MM.1S (cell line): ENCODE measurements at regions not wholly inside any gene's neighbourhood (a gene's known extent, or its start where the extent isn't known, plus 50 kb on each side); places are given as distances from the start of the nearest gene placed in this dataset.

Experiments
- DNase-seq: peaks from one replicate; pipeline ENCODE4 v3.0.0-alpha.2; 2015
- H2AFZ ChIP-seq: fragments of 300-600 bp; sonication (generic); 2 replicates; pipeline ENCODE4 v1.6.0; 2016; ENCODE audit warnings: antibody characterized with exemption, low read length
- H3F3A ChIP-seq: fragments of 300-600 bp; sonication (generic); 2 replicates; pipeline ENCODE4 v1.6.1; 2016; ENCODE audit warnings: mild to moderate bottlenecking, antibody characterized with exemption, low read length, moderate library complexity, mixed read lengths; ENCODE audit not compliant: insufficient read depth
- H3K27ac ChIP-seq: fragments of 300-600 bp; sonication (generic); 2 replicates; pipeline ENCODE4 v1.5.1; 2016; ENCODE audit warnings: mild to moderate bottlenecking, low read length
- H3K27me3 ChIP-seq: fragments of 300-600 bp; sonication (generic); replicated peaks from 2 replicates; pipeline ENCODE4 v1.6.0; 2016; ENCODE audit warnings: low read length; ENCODE audit not compliant: insufficient read depth
- H3K36me3 ChIP-seq: fragments of 300-600 bp; sonication (generic); replicated peaks from 2 replicates; pipeline ENCODE4 v1.6.1; 2016; ENCODE audit warnings: mild to moderate bottlenecking, low read length, mixed read lengths; ENCODE audit not compliant: insufficient read depth
- H3K4me1 ChIP-seq: fragments of 300-600 bp; sonication (generic); 2 replicates; pipeline ENCODE4 v1.6.1; 2016; ENCODE audit warnings: low read length, mixed read lengths
- H3K4me2 ChIP-seq: fragments of 300-600 bp; sonication (generic); 2 replicates; pipeline ENCODE4 v1.6.0; 2016; ENCODE audit warnings: low read depth, low read length
- H3K4me3 ChIP-seq: fragments of 300-600 bp; sonication (generic); 2 replicates; pipeline ENCODE4 v1.5.1; 2016; ENCODE audit warnings: low read length, mixed read lengths
- H3K79me2 ChIP-seq: fragments of 300-600 bp; sonication (generic); 2 replicates; pipeline ENCODE4 v1.6.1; 2016; ENCODE audit warnings: mixed run types, low read length, mixed read lengths
- H3K9ac ChIP-seq: fragments of 300-600 bp; sonication (generic); 2 replicates; pipeline ENCODE4 v1.6.1; 2016; ENCODE audit warnings: low read length, mixed read lengths
- H3K9me2 ChIP-seq: fragments of 300-600 bp; sonication (generic); replicated peaks from 2 replicates; pipeline ENCODE4 v1.6.1; 2016; ENCODE audit warnings: mild to moderate bottlenecking, low read length, mixed read lengths; ENCODE audit not compliant: insufficient read depth
- H3K9me3 ChIP-seq: fragments of 300-600 bp; sonication (generic); replicated peaks from 2 replicates; pipeline ENCODE4 v1.6.1; 2016; ENCODE audit warnings: mild to moderate bottlenecking, low read length, mixed read lengths; ENCODE audit not compliant: insufficient read depth
- H4K20me1 ChIP-seq: fragments of 300-600 bp; sonication (generic); 2 replicates; pipeline ENCODE4 v1.6.1; 2016; ENCODE audit warnings: mild to moderate bottlenecking, low read length, moderate library complexity, mixed read lengths; ENCODE audit not compliant: insufficient read depth
- CTCF ChIP-seq: fragments of 300-600 bp; sonication (generic); IDR thresholded peaks from 2 replicates; pipeline ENCODE4 v1.5.1; 2016; ENCODE audit warnings: antibody characterized with exemption, low read length, mixed read lengths
- EZH2 ChIP-seq: fragments of 300-600 bp; sonication (generic); optimal IDR thresholded peaks from 2 replicates; pipeline ENCODE3; 2017; ENCODE audit warnings: low read depth, mild to moderate bottlenecking, antibody characterized with exemption, low read length, mixed read lengths
- EZH2phosphoT487 ChIP-seq: fragments of 300-600 bp; sonication (generic); IDR thresholded peaks from 2 replicates; pipeline ENCODE4 v1.6.1; 2018; ENCODE audit warnings: antibody characterized with exemption, low read length

DNA sequence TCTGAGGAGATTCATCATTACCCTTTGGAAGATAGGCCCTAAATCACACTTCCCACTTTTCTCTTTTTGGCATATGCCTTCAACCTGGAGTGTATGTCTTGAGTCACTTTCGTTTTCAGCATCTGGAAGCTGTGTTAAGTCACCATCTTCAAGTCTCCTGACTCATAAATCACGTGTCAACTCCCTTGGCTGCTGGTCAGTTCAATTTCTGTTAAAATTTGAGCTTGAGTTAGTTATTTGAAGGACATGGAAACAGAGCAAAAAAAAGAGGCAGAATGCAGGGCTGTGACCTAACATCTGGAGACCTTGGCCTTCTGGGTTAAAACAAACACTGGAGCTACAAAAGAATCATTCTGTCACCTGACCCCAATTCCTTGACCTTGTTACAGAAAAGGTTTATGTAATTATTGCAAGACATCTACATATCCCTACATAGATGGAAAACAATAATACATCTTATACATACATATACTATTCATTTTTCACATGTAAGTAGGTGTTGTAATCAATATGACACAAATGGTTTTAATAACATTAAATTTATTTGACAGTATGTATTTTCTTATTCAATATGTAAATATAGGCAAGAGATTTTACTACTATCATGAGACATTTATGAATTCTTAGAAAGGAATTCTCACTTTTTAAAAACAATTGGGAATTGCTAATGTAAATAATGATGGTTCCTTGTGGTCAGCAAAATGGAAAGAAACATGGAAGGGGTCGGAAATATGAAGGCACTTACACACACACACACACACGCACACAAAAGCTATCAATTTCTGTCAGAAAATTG, 169.7 kb upstream of the PHYHIPL start:
- no peaks in the 10 kb centered on the region for H3K4me1 ChIP-seq
- DNase-seq = no peak

GRCh38 chr10:59007307-59008025, 169.0 kb upstream of the PHYHIPL start:
- Histone ChIP-seq H4K20me1 (no peaks in the 10 kb centered on the region), H3K4me1 (no peaks in the 10 kb centered on the region), H3K4me3 (no peak overlapping the region), H3F3A (no peaks in the 10 kb centered on the region), H3K4me2 (no peak overlapping the region), H3K9me3 (no peaks in the 10 kb centered on the region), H3K9ac (no peak overlapping the region), H3K27me3 (no peaks in the 10 kb centered on the region), H3K27ac (no peak overlapping the region), H3K9me2 (no peaks in the 10 kb centered on the region), H3K79me2 (no peaks in the 10 kb centered on the region), H3K36me3 (no peaks in the 10 kb centered on the region), H2AFZ (no peak overlapping the region)
- DNase-seq = no peak
- TF ChIP-seq CTCF (no peak), EZH2 (no peak), EZH2phosphoT487 (no peak)

More for the DNA sequence above, 169.7 kb upstream of the PHYHIPL start:
- Histone ChIP-seq H3K27me3 (no peaks in the 10 kb centered on the region), H3F3A (no peaks in the 10 kb centered on the region), H3K36me3 (no peaks in the 10 kb centered on the region), H3K4me2 (no peak overlapping the region), H2AFZ (no peak overlapping the region), H3K9me2 (no peaks in the 10 kb centered on the region), H3K9me3 (no peaks in the 10 kb centered on the region), H3K79me2 (no peaks in the 10 kb centered on the region), H3K9ac (no peak overlapping the region), H4K20me1 (no peaks in the 10 kb centered on the region), H3K27ac (no peak overlapping the region), H3K4me3 (no peak overlapping the region)
- TF ChIP-seq EZH2 (no peak), EZH2phosphoT487 (no peak), CTCF (no peak)

DNA sequence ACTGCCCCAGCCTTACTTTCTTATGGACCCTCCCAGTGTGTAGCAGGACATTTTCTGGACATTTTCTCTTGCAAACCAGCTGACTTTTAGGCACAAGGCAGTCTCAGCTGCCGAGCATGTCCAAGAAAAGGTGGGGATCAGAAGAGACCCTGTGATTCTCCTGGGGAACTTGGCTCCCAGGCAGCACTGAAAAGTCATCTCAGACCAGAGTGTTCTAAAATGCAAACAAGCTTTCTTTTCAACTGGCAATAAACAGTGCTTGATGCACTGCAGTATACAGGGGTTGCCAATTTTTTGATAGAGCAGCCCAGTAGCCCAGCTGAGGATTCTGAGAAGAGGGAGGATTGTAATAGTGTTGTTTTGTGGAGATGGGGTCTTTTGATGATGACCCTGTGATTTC, 168.0 kb upstream of the PHYHIPL start:
- no peak overlapping the region for H3K9ac ChIP-seq
- no peaks in the 10 kb centered on the region for H3K9me3 ChIP-seq
- no peaks in the 10 kb centered on the region for H3K4me1 ChIP-seq
- DNase-seq = no peak
- no peak overlapping the region for H3K4me2 ChIP-seq
- no peaks in the 10 kb centered on the region for H3K27me3 ChIP-seq
- H3K36me3 ChIP-seq = no peaks in the 10 kb centered on the region
- no peaks in the 10 kb centered on the region for H3K9me2 ChIP-seq
- TF ChIP-seq EZH2 (no peak), CTCF (no peak), EZH2phosphoT487 (no peak)
- H3K27ac ChIP-seq = no peak overlapping the region
- no peaks in the 10 kb centered on the region for H4K20me1 ChIP-seq
- H3K4me3 ChIP-seq = no peak overlapping the region
- H3F3A ChIP-seq = no peaks in the 10 kb centered on the region
- no peaks in the 10 kb centered on the region for H3K79me2 ChIP-seq
- no peak overlapping the region for H2AFZ ChIP-seq
